ENCODE measurements at regions not wholly inside any gene's neighbourhood (a gene's known extent, or its start where the extent isn't known, plus 50 kb on each side); places are given as distances from the start of the nearest gene placed in this dataset.

- TF ChIP-seq CHD7 (IDR thresholded peaks at IDR 0.05; ENCODE audit: insufficient replicate concordance, low read length), result no peak
Measured at GRCh38 chr5:143511736-143512135, 108.2 kb upstream of the NR3C1 start (continued).
